GM20431 (cell line): ENCODE measurements at regions not wholly inside any gene's neighbourhood (a gene's known extent, or its start where the extent isn't known, plus 50 kb on each side); places are given as distances from the start of the nearest gene placed in this dataset.

Source experiments
- in situ Hi-C: fragments of 300-500 bp; cut with MseI, MboI; formaldehyde crosslinking; loops from one replicate; pipeline ENCODE4 v1.15.0; 2020; ENCODE audit warnings: low sequenced_read_pairs; ENCODE audit not compliant: unreplicated experiment

DNA sequence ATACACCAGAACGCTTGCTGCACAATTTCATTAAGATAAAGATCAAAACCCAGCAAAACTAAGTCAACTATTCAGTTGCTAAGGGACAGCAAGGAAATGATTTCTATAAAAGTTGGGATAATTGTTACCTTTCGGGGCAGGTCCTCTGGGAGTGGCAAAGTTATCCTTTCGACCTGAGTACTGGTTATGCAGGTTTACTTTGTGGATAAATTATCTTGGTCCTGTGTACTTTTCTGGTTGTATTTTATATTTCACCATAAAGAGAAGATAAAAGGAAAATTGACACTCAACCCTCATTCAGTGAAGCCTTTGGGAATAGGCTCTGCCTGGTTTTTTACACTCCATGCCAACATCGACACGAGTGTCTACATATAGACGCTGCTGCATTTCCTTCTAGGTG is 146.5 kb downstream of the SYK start:
- in situ Hi-C loops = no loop called here

DNA sequence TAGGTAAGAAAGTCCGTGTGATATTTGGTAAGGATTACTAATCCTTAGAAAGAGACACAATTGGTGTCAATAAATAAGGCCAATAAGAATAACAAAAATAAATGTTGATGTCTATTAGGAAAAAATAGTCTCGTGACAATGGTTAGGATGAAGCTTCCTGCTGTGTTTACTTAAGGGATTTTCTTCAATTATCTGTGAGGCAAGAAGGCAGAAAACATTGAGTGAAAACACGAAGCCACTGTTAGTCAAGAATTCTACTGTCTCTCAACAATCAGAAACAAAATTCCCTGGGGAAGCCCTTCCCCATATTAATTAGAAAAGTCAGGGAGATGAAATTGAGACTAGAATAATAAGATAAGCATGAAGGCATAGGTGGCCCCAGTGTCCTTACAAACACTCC is 149.0 kb downstream of the SYK start:
- in situ Hi-C loops = no loop called here

DNA sequence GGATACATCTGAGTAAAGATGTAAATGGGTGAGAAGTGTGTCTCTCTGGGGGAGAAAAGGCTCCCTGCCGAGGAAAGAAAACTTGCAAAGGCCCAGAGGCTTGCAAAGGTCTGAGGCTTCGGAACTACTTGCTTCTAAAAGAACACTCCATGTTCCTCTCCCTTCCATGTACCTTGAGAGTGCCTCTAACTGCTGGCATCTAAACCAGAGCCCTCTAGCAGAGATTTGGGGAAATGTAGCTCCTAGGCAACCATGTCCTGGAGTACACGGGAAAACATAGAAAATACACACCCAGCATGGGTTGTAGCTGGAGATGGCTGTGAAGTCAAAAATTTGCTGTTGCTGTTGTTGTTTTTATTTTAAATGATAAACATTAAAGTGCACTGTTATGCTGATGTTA is 151.6 kb downstream of the SYK start:
- in situ Hi-C loops = no loop called here

DNA sequence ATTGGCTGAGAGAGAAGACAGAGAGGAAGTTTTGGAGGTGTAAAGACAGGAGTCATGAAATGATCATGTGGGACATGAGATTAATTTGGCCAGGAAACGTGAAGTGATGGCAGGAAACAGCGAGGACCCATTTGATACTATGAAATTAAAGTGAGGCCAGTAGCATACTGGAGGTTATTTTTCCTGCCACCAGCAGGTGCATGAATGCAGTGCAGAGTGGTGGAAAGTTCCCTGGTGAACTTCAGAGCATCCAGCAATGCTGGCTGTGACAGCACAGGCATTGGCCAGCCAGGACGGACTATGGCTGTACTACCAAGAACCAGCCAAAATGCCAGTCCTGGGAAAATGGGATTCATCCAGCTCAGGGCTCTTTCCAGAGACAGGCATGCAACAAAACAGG is 152.2 kb downstream of the SYK start:
- in situ Hi-C loops = no loop called here

DNA sequence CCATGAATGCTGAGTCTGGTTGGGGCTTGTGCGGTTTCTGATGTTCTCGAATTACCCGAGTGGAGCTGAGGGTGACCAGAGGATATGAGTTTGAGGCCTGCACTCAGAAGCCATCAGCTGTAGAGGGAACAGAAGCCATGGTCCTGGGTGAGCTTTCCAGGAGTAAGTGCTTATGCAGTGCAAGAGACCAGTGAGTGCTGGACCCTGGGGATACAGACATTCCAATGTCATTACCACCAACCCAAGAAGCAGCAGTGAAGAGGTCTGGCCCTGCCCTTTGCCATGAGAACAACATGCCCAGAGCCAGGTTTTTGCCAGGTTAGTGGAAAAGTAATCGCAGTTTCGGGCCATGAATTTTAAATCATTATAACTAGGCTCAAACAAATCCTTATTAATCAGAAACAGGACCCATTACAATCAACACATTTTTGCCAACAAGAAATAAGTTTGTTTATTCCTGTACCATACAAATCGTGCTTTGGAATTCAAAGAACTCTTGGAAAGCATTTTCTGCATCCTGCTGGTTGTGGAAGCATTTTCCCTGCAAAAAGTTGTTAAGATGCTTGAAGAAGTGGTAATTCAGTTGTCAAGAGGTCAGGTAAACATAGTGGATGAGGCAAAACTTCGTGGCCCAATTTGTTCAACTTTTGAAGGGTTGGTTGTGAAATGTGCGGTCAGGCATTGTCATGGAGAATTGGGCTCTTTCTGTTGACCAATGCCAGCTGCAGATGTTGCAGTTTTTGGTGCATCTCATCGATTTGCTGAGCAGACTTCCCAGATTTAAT is 154.6 kb downstream of the SYK start:
- in situ Hi-C loops = no loop called here

DNA sequence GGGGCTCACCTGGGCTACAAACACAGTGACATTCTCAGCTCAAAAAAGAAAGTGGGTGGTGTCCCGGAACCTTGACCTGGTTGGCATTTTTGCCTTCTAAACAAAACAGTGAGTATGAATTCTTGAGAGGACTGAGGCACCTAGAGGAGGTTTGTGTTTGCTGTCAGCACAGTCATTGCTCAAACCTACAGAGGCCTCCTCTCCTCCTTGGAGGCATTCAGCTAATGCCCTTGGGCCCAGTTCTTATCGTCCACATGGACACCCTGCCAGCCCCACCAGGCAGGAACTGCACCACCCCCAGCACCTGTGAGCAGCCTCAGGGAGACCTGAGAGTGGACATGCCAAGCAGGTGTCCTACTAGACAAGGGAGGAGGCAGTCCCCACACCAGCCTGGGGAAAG is 156.7 kb downstream of the SYK start:
- in situ Hi-C loops = no loop called here

DNA sequence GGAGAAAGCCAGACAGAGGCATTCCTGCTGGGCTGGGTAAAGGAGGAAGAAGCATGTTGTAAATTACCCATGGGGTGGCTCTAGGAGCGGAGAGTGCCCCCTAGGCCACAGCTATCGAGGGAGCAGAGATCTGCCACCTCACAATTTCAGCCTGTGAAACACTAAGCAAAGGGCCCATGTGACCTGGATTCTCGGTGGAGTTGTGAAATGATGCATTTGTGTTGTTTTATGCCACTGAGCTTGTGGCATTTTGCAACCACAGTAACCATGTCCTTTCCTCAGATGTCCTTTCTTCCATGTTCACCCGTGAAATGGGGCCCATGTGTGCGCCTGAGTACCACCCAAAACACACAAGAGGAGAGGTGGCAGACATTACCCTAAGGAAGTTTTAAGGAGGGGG is 159.3 kb downstream of the SYK start:
- in situ Hi-C loops = no loop called here

DNA sequence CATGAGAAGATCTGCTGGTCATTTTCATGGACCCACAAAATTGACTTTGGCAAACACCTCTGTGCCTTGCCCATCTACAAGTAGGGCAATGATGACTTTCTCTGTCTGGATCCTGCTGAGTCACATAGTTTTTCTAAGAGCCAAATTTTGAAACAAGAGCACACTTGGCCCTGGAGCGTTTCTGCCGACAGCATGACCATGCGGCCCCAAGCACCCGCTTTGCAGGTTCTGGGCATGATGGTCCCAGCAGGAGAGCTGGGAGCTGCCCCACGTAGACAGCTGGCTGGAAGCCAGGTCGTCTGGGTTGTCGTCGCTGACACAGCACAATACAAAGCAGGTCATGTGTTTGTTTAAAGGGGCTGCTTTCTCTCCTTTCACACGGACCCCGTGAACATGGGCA is 159.8 kb downstream of the SYK start:
- in situ Hi-C loops = no loop called here

DNA sequence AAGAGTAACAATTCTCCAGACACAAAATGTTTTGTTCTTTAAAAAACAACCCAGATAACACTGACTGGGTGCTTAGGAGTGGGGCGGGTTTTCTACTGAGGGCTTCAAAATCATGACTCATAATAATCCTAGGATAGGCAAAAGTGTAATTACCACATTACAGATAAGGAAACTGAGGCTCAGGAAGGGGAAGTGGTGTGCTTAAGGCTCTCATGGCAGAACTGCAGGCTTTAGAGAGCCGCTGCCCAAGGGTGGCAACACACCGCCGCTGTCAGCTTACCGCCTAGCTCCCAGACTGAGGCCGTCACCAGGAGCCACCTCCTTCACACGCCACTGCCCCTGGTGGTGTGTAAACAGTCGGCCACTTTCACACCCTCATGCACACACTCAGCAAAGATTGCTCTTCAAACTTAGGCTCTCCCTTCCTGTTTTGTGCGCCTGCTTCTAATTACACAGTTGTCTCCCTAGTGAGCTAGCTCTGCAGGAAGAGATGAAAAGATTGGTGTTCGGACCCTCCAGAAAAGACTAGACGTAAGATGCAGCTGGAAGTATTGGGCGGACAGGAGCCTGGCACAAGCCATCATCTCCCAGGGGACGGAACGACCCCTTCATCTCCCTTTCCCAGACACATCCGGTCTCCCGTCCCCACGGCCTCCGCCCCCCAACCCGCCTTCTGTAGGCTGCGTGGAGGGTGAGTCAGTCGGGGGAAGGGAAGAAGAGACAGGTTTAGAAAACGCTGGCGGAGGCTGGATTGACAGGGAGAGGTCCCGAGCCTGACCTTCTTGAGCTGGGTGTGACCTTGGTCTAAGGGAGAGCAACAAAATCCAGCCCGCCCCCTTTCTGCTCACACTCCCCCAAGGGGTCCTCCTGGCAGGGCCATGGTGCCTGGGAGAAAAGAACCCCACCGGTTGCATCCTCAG is 162.7 kb downstream of the SYK start:
- in situ Hi-C loops = no loop called here

DNA sequence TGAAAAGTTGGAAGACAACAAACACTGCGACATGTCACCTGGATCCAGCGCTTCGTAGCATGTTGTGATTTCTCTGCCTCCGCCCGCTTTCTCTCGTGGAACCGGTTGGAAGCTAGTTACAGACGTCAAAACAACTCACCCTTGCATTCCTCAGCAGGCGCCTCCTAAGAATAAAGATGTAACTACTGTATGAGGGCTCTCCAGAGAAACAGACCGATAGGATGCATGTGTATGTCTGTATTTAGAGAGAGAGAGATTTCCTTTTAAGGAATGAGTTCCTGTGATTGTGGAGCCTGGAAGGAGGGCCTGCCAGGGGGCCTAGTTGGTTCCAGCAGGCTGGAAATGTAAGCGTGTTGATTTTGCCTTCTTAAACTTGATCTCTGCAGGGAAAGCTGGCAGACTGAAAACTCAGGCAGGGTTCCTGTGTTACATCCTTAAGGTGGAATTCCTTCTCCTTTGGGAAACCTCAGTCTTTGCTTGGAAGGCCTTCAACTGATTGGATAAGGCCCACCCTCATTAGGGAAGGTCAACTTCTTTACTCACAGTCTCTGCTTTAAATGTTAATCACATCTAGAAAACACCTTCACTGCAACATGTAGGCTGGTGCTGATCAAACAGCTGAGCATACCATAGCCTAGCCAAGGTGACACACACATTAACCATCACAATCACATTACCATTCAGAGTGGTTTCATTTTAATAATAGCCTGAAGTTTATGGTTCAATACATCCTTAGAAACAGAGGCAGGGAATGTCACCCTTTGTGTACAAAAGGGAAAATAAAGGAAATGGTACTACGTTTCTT is 163.8 kb downstream of the SYK start:
- in situ Hi-C loops = no loop called here

DNA sequence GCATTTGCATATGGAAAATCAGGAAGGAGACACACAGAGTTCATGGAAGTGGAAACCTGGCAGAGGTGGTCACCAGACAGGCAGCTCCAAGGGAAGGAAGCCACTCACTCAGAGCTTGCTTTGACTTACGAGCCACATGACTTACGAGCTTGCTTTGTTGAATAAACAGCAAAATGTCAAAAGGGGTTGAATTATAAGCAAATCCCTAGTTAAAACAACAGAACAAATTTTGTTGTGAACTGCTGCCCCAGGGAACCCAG is 164.3 kb downstream of the SYK start:
- in situ Hi-C loops = no loop called here

DNA sequence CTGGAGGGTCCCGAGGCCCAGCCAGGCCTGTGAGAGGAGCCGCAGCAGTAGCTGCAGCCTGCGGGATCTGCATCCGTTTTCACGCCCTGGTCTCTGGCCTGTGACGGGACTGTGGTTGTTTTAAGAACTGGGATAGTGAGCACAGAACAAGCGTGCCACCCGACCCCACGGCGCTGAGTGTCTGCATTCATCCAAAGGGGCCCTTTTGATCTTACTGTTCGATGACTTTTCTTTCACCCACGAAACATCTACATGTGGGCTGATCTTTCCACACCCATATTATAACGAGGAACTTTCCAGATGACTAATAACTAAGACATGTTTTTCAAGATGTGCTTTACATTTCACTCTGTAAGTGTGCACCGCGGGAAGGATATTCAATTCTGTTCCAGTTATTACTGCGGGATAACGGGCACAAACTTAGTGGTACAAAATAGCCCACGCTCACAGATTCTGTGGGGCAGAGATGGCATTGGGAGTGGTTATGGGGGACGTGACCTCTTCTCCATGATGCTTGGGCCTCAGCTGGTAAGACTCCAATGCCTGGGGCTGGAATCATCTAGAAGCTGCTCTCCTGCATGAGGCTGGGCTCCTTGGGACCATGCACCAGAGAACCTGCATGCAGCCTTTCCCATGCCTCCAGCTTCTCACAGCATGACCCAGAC is 165.0 kb downstream of the SYK start:
- in situ Hi-C loops = no loop called here

DNA sequence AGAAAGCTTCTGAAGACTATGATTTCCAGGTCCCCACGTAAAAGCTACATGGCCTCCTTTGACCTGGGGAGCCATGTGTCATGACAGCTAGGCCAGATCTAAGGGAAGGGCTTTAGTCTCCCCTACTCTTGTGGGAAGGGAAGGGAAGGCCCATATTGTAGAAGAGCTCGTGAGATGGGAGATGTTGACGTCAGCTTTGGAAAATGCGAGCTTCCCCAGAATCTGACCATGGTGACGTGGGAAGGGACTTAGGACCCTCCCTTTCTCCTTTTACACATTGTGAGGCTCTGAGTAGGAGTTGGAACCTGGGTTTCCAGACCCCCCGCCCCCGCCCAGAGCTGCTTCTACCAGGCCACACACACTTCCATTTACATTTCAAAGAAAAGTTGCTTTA is 165.5 kb downstream of the SYK start:
- in situ Hi-C loops = no loop called here

DNA sequence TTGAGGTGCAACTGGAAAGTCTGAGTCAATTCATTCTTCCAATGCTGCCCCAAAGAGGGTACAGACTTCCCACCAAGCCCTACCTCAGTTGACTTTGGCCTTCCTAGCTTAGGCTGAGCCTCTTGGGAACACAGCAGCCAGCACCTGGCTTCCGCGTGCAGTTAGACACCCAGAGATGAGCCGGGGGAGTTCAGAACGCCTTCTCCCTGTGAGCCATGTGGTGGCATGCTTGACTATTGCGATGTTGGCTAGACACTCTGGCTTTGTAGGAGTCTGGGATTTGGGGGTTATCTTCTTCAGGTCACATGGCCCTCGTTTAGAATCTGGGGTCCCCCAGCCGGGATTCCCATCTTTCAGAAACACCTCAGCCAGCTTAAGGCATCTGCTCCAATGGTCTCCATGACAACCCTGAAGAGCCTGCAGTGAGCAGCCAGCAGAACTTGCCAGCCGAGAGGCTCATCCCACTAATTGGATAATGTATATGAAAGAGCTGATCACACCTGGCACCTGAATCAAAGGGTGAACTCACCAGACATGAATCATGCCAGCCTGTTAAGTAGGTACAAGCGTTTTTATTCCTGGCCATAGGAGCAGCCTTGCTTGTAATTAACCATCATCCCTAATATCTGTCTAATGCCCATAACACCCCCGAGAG is 167.5 kb downstream of the SYK start:
- in situ Hi-C loops = no loop called here

DNA sequence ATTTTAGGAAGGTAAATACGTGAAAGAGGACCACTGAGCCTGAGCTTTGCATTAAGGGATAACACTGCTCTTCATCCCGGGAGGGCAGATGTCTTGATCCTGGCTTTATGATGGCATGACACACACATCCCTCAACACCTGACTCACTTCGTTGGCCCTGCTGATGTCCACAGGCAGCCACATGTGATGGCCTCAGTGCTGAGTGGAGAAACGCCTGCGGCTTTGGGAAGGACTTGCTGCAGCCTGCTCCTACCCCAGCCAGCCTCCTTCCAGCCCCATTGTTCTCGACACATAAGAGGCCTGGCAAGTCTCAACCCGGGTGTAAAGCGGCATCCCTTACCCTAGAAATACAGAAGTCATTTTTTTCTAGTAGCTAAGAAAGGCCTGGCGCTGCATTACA is 169.0 kb downstream of the SYK start:
- in situ Hi-C loops = no loop called here

DNA sequence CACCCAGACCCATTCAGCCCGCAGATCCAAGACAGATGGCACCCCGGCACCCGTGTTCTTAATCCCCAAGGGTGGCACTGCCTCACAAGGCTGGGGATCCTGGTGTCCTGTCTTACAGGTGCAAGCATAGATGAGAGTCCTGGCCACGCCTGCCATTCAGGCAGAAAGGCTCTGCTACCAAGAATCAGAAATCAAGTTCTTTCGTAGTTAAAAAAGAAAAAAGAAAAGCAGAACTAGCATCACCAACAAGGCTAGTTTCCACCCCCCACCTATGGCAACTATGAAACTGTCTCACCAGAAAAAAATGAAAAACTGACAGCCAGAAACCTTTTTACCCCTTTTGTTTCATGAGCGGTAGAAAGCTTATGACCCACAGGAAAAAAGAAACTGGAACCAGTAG is 170.4 kb downstream of the SYK start:
- in situ Hi-C loops = no loop called here

DNA sequence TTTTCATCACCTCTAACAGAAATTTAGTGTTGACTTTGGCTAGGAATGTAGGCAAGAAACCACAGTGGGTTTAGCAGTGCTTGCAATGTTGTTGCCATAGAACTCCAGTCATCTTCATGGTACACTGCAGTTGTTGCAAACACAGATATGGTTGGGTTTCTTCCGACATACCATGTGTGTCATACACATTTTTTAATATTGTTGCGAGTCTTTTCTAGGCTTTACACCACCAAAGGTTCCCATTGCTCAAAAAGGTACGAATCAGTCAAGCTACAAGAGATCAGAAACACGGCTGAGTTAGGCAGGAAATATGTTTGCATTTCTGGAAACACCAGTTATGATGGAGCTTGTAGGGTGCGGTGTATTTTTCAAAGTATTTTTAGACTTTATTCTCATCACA is 172.4 kb downstream of the SYK start:
- in situ Hi-C loops = no loop called here

DNA sequence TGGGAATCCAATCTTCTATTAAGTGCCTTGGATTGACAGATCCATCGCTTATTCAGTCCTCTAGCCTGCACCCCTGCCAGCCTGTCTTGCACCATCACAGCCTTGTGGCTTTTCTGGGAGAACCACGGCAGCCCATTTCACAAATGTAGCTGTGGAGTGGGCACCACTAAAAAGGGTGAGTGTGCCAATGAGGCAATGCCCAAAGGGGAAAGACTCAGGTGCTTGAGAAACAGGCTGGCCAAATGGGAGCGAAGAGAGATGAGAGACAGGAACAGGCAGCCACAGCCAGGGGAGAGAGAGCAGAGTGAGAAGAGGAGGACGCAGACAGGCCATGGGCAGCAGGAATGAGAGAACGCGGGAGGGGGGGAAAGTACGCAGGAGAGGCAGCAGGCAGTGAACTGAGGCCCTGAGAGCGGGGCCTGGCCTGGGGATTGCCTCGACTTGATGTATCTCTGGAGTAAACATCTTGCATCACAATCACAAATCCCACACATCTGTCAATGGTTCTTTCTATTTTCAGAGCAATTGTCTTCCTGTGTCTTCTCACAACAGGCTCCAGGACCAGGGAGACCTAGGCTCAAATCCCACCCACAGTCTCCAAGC is 173.1 kb downstream of the SYK start:
- in situ Hi-C loops = no loop called here

DNA sequence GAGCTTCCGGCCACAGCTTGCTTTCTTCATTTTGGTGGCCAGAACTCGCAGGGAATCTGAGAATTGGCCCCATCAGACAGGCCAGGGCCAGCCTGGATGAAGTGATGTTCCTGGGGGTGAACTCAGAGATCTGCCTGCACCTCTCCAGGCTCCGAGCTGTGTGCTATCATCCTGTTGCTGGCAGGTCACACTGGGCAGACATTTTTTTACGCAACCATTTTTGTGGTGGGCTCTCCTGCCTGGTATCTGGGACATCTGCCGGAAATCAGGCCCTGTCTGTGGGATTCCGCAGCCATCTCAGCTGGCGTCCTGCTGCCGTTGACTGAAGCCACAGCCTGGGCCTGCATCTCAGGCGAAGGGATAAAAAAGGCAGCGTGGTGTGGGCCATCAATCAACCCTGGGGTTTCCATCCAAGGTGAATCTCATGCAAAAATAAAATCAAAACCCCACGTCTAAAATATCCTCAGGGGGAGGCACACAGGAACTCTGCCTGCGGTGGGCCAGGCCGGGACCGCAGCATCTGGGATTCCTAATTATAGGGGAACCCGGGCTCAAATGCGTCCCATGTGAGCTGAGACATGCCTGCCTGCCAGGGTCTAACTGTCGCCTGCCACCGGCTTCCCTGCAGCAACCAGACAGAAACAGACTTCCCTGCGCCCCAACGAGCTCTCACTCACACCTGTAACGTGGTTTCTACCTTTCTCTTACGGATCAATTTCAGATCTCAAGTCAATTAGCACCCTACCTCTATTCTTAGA is 174.3 kb downstream of the SYK start:
- in situ Hi-C loops = no loop called here
